ENCODE measurements at regions not wholly inside any gene's neighbourhood (a gene's known extent, or its start where the extent isn't known, plus 50 kb on each side); places are given as distances from the start of the nearest gene placed in this dataset.

GRCh38 chr6:50116797-50117542 is 67.2 kb upstream of the DEFB112 start:
- TF ChIP-seq CTCF (IDR thresholded peaks at IDR 0.05): no peak
- no peak for TF ChIP-seq POLR2A (IDR thresholded peaks at IDR 0.05)
